ENCODE measurements at regions not wholly inside any gene's neighbourhood (a gene's known extent, or its start where the extent isn't known, plus 50 kb on each side); places are given as distances from the start of the nearest gene placed in this dataset.

DNA sequence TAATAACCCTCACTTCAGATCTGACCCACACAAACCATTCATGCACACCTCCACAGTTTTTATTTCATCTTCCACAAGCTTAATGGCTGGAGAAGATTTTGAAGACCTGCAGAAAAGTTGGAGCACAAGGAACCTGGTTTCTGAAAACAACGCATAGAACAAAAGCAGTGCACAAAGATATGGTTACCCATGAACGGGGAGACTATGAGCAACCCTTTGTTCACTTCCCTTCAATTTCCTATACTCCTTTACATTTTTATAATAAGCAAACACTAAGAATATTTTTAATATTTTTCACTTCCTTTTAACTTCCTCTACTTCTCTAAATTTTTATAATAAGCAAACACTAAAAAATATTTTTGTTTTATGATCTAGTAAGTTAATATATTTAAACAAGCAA lies 103.5 kb upstream of the UBE2E2 start:
- no peaks in the 10 kb centered on the region for H3K9me3 Mint-ChIP-seq (ENCODE audit: unreplicated experiment)
- TF ChIP-seq, protein P1, sequence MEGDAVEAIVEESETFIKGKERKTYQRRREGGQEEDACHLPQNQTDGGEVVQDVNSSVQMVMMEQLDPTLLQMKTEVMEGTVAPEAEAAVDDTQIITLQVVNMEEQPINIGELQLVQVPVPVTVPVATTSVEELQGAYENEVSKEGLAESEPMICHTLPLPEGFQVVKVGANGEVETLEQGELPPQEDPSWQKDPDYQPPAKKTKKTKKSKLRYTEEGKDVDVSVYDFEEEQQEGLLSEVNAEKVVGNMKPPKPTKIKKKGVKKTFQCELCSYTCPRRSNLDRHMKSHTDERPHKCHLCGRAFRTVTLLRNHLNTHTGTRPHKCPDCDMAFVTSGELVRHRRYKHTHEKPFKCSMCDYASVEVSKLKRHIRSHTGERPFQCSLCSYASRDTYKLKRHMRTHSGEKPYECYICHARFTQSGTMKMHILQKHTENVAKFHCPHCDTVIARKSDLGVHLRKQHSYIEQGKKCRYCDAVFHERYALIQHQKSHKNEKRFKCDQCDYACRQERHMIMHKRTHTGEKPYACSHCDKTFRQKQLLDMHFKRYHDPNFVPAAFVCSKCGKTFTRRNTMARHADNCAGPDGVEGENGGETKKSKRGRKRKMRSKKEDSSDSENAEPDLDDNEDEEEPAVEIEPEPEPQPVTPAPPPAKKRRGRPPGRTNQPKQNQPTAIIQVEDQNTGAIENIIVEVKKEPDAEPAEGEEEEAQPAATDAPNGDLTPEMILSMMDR (IDR thresholded peaks at IDR 0.05; ENCODE audit: insufficient read depth in 1 of 2, low read depth in 1 of 2, low read length in 1 of 2, severe bottlenecking in 1 of 2, unreplicated experiment in 1 of 2) = no peak
- H3K9me3 ChIP-seq = no peaks in the 10 kb centered on the region
- H3K27ac Mint-ChIP-seq (ENCODE audit: unreplicated experiment) = no peak overlapping the region
- CTCF ChIA-PET = no interaction called here
- no peak overlapping the region for H3K4me3 Mint-ChIP-seq (ENCODE audit: unreplicated experiment)
- no peaks in the 10 kb centered on the region for H3K36me3 ChIP-seq (ENCODE audit: control insufficient read depth, insufficient read depth, low read length)
- POLR2A ChIA-PET = no interaction called here
- no TSS peak for BruUV-seq (replicated peaks)
- no peak for DNase-seq
- no peaks in the 10 kb centered on the region for H3K27me3 Mint-ChIP-seq (ENCODE audit: insufficient read depth, unreplicated experiment)
- H3K36me3 Mint-ChIP-seq (ENCODE audit: insufficient read depth, unreplicated experiment) = no peaks in the 10 kb centered on the region
- no peaks in the 10 kb centered on the region for H3K27me3 ChIP-seq (replicated peaks; ENCODE audit: control insufficient read depth, insufficient read depth, low read length)
- intact Hi-C loops (cut with micrococcal nuclease; ENCODE audit: unreplicated experiment) = no loop called here
- peaks cover 3% of the 10 kb centered on the region; the same call in 1 of the 2 replicates for H3K4me1 ChIP-seq
- H3K4me3 ChIP-seq (ENCODE audit: low read depth, low read length) = no peak overlapping the region
- peaks cover 5% of the 10 kb centered on the region for H3K4me1 Mint-ChIP-seq (ENCODE audit: low read depth, unreplicated experiment)

DNA sequence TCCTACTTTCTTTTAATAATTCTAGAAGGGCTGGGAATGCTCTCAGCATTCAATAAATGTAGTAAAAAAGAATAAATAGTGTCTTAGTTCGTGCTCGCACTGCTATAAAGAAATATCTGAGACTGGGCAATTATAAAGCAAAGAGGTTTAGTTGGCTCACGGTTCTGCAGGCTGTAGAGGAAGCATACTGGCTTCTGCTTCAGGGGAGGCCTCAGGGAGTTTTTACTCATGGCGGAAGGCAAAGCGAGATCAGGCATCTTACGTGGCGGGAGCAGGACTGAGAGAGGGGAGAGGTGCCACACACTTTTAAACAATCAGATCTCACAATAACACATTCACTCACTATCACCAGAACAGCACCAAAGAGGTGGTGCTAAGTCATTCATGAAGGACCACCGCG lies 103.0 kb upstream of the UBE2E2 start:
- no peaks in the 10 kb centered on the region for H3K36me3 Mint-ChIP-seq (ENCODE audit: insufficient read depth, unreplicated experiment)
- CTCF ChIA-PET = no interaction called here
- H3K4me3 ChIP-seq (ENCODE audit: low read depth, low read length) = no peak overlapping the region
- no peak for DNase-seq
- H3K27me3 Mint-ChIP-seq (ENCODE audit: insufficient read depth, unreplicated experiment) = no peaks in the 10 kb centered on the region
- peaks cover 3% of the 10 kb centered on the region; the same call in 1 of the 2 replicates for H3K4me1 ChIP-seq
- H3K9me3 Mint-ChIP-seq (ENCODE audit: unreplicated experiment) = no peaks in the 10 kb centered on the region
- H3K9me3 ChIP-seq = no peaks in the 10 kb centered on the region
- H3K27ac Mint-ChIP-seq (ENCODE audit: unreplicated experiment) = no peak overlapping the region
- H3K4me1 Mint-ChIP-seq (ENCODE audit: low read depth, unreplicated experiment) = peaks cover 2% of the 10 kb centered on the region
- H3K27me3 ChIP-seq (replicated peaks; ENCODE audit: control insufficient read depth, insufficient read depth, low read length) = no peaks in the 10 kb centered on the region
- TF ChIP-seq, protein P1 (IDR thresholded peaks at IDR 0.05; ENCODE audit: insufficient read depth in 1 of 2, low read depth in 1 of 2, low read length in 1 of 2, severe bottlenecking in 1 of 2, unreplicated experiment in 1 of 2) = no peak
- BruUV-seq (replicated peaks) = no TSS peak
- no peaks in the 10 kb centered on the region for H3K36me3 ChIP-seq (ENCODE audit: control insufficient read depth, insufficient read depth, low read length)
- intact Hi-C loops (cut with micrococcal nuclease; ENCODE audit: unreplicated experiment) = no loop called here
- H3K4me3 Mint-ChIP-seq (ENCODE audit: unreplicated experiment) = no peak overlapping the region
- POLR2A ChIA-PET = no interaction called here

DNA sequence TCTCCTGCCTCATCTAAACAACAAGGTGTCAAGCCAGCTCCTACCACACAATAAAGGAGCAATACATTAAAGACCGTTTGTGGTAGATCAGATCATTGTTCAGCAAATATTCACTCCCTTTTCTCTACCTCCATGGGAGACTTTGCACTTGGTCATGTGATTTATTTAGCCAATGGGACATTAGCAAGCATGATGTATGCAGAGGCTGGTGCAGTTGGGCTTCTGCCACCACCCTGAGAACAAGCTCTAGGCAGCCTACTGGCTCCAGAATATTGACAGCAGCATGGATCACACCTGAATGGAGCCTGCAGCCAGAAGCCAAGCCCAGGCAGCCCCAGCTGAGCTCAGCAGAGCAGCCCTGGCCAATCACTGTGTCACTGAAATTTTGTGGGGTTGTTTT lies 99.4 kb upstream of the UBE2E2 start:
- Mint-ChIP-seq H3K4me3 (ENCODE audit: unreplicated experiment) (no peak overlapping the region), H3K4me1 (ENCODE audit: low read depth, unreplicated experiment) (no peaks in the 10 kb centered on the region), H3K27ac (ENCODE audit: unreplicated experiment) (no peak overlapping the region), H3K27me3 (ENCODE audit: insufficient read depth, unreplicated experiment) (no peaks in the 10 kb centered on the region), H3K36me3 (ENCODE audit: insufficient read depth, unreplicated experiment) (no peaks in the 10 kb centered on the region), H3K9me3 (ENCODE audit: unreplicated experiment) (no peaks in the 10 kb centered on the region)
- Histone ChIP-seq H3K4me1 (peaks cover 3% of the 10 kb centered on the region; the same call in 1 of the 2 replicates), H3K4me3 (ENCODE audit: low read depth, low read length) (no peak overlapping the region), H3K27me3 (replicated peaks; ENCODE audit: control insufficient read depth, insufficient read depth, low read length) (no peaks in the 10 kb centered on the region), H3K9me3 (no peaks in the 10 kb centered on the region), H3K36me3 (ENCODE audit: control insufficient read depth, insufficient read depth, low read length) (no peaks in the 10 kb centered on the region)
- TF ChIP-seq, protein P1 (IDR thresholded peaks at IDR 0.05; ENCODE audit: insufficient read depth in 1 of 2, low read depth in 1 of 2, low read length in 1 of 2, severe bottlenecking in 1 of 2, unreplicated experiment in 1 of 2) = no peak
- peak in 1 of 2 experiments; percentile 6 for DNase-seq
- intact Hi-C loops (cut with micrococcal nuclease; ENCODE audit: unreplicated experiment) = no loop called here
- ChIA-PET POLR2A (no interaction called here), CTCF (no interaction called here)
- BruUV-seq (replicated peaks) = no TSS peak

Measured in Caco-2 (cell line).